H7 (cell line): ENCODE measurements at regions not wholly inside any gene's neighbourhood (a gene's known extent, or its start where the extent isn't known, plus 50 kb on each side); places are given as distances from the start of the nearest gene placed in this dataset.
"Not testable (repeated sequence)": the region's sequence is repeated elsewhere in the genome, so short reads cannot be mapped to it uniquely, and the experiment has no call there.

ENCODE experiments used
- DNase-seq: peaks from one replicate; pipeline ENCODE4 v3.0.0; 2012
- H3K27me3 ChIP-seq: 2 replicates; pipeline ENCODE4 v1.6.0; 2011; ENCODE audit warnings: mild to moderate bottlenecking, low read length; ENCODE audit not compliant: control insufficient read depth, insufficient read depth
- H3K36me3 ChIP-seq: replicated peaks from 2 replicates; pipeline ENCODE4 v1.5.1; 2011; ENCODE audit warnings: low read length; ENCODE audit not compliant: control insufficient read depth, insufficient read depth
- H3K4me3 ChIP-seq: 2 replicates; pipeline ENCODE4 v1.5.1; 2011; ENCODE audit warnings: low read depth, mild to moderate bottlenecking, control low read depth, low read length, moderate library complexity; ENCODE audit not compliant: insufficient read depth

- Histone ChIP-seq H3K36me3 (no peaks in the 10 kb centered on the region), H3K27me3 (no peaks in the 10 kb centered on the region), H3K4me3 (no peak overlapping the region)
- no peak for DNase-seq
Measured at GRCh38 chr12:17296882-17297281, 690.9 kb upstream of the LMO3 start.

GRCh38 chr12:17286874-17287273 lies 680.9 kb upstream of the LMO3 start:
- no peak for DNase-seq
- Histone ChIP-seq H3K27me3 (no peaks in the 10 kb centered on the region), H3K4me3 (no peak overlapping the region), H3K36me3 (no peaks in the 10 kb centered on the region)

GRCh38 chr12:17284873-17285272 lies 678.9 kb upstream of the LMO3 start:
- DNase-seq = no peak
- H3K4me3 ChIP-seq = no peak overlapping the region
- no peaks in the 10 kb centered on the region for H3K36me3 ChIP-seq
- no peaks in the 10 kb centered on the region for H3K27me3 ChIP-seq

GRCh38 chr12:17283563-17283962 lies 677.6 kb upstream of the LMO3 start:
- H3K36me3 ChIP-seq = no peaks in the 10 kb centered on the region
- H3K4me3 ChIP-seq = no peak overlapping the region
- H3K27me3 ChIP-seq = no peaks in the 10 kb centered on the region
- DNase-seq = no peak

- not testable (repeated sequence) for H3K27me3 ChIP-seq, H3K36me3 ChIP-seq, DNase-seq, H3K4me3 ChIP-seq
Measured at GRCh38 chr12:17282169-17282568, 676.2 kb upstream of the LMO3 start.

GRCh38 chr12:17278946-17279345 lies 673.0 kb upstream of the LMO3 start:
- H3K36me3 ChIP-seq = no peaks in the 10 kb centered on the region
- H3K27me3 ChIP-seq = no peaks in the 10 kb centered on the region
- H3K4me3 ChIP-seq = no peak overlapping the region
- DNase-seq = no peak

GRCh38 chr12:17276196-17276595 lies 670.2 kb upstream of the LMO3 start:
- H3K4me3 ChIP-seq = no peak overlapping the region
- H3K36me3 ChIP-seq = no peaks in the 10 kb centered on the region
- no peaks in the 10 kb centered on the region for H3K27me3 ChIP-seq
- DNase-seq = no peak

- Histone ChIP-seq H3K36me3 (no peaks in the 10 kb centered on the region), H3K27me3 (no peaks in the 10 kb centered on the region), H3K4me3 (no peak overlapping the region)
- DNase-seq = no peak
Measured at GRCh38 chr12:17266856-17267255, 660.9 kb upstream of the LMO3 start.

GRCh38 chr12:17264603-17265002 lies 658.6 kb upstream of the LMO3 start:
- Histone ChIP-seq H3K36me3 (no peaks in the 10 kb centered on the region), H3K4me3 (no peak overlapping the region), H3K27me3 (no peaks in the 10 kb centered on the region)
- no peak for DNase-seq

- no peak for DNase-seq
- no peaks in the 10 kb centered on the region for H3K36me3 ChIP-seq
- H3K4me3 ChIP-seq = no peak overlapping the region
- H3K27me3 ChIP-seq = no peaks in the 10 kb centered on the region
Measured at GRCh38 chr12:17239874-17240273, 633.9 kb upstream of the LMO3 start.

GRCh38 chr12:17235996-17236395 lies 630.0 kb upstream of the LMO3 start:
- Histone ChIP-seq H3K36me3 (no peaks in the 10 kb centered on the region), H3K27me3 (no peaks in the 10 kb centered on the region), H3K4me3 (no peak overlapping the region)
- peak; percentile 7 for DNase-seq

GRCh38 chr12:17215759-17216570 lies 610.0 kb upstream of the LMO3 start:
- DNase-seq = peak; percentile 5
- Histone ChIP-seq H3K4me3 (no peak overlapping the region), H3K36me3 (no peaks in the 10 kb centered on the region), H3K27me3 (no peaks in the 10 kb centered on the region)

GRCh38 chr12:17214929-17215328 lies 609.0 kb upstream of the LMO3 start:
- H3K27me3 ChIP-seq = no peaks in the 10 kb centered on the region
- no peaks in the 10 kb centered on the region for H3K36me3 ChIP-seq
- no peak overlapping the region for H3K4me3 ChIP-seq
- no peak for DNase-seq

GRCh38 chr12:17206553-17206952 lies 600.6 kb upstream of the LMO3 start:
- no peaks in the 10 kb centered on the region for H3K27me3 ChIP-seq
- no peak for DNase-seq
- H3K4me3 ChIP-seq = no peak overlapping the region
- no peaks in the 10 kb centered on the region for H3K36me3 ChIP-seq

- Histone ChIP-seq H3K27me3 (no peaks in the 10 kb centered on the region), H3K36me3 (no peaks in the 10 kb centered on the region), H3K4me3 (no peak overlapping the region)
- DNase-seq = no peak
Measured at GRCh38 chr12:17204289-17205054, 598.5 kb upstream of the LMO3 start.
